Endothelial cell of hepatic sinusoid (primary cell): ENCODE measurements at regions not wholly inside any gene's neighbourhood (a gene's known extent, or its start where the extent isn't known, plus 50 kb on each side); places are given as distances from the start of the nearest gene placed in this dataset.

Source experiments
- in situ Hi-C: cut with HindIII; loops from 2 replicates; pipeline ENCODE4 v1.10.0; 2017; ENCODE audit warnings: low sequenced_read_pairs

DNA sequence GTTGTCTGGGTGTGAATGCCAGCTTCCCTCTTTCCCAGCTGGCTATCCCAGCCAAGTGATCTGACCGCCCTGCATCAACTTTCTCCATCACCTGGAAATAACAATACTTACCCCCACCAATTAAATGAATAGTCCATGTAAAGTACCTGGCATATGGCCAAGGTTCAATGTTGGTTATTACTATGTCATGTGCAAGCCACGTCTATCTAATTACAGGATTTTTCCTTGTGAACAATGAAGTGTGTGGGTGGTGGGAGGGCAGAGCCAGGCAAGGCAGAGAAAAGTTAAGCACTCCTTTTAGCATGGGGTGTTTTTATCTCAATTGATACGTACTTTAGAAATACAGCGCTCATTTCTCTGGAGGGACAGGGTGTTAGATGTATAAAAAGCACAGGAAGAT is 121.1 kb downstream of the NHLRC3 start:
- in situ Hi-C loops = no loop called here

DNA sequence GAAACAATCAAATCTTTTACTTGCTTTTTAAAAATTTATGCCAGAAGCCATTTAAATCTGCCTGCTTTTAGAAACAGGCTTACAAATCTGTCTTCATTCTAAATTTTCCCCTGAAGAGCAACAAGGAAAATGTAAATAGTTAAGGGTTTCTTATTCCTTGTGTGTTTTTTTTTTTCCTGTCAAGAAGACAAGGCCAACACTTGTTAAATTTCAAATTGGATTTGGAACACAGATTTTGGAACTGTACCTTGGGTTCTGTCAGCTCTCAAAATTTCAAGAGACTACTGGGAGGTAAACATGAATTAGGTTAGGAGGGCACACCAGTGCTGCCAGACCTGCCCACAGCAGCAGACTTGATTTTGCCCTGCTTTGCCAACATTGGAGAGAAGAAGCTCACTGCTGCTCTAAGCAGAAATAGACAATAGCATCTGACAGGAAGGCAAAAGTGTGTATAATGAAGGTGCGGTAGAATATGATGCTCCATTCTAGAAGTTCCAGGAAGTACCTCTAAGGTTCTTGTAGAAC is 121.7 kb downstream of the NHLRC3 start:
- in situ Hi-C loops = no loop called here

DNA sequence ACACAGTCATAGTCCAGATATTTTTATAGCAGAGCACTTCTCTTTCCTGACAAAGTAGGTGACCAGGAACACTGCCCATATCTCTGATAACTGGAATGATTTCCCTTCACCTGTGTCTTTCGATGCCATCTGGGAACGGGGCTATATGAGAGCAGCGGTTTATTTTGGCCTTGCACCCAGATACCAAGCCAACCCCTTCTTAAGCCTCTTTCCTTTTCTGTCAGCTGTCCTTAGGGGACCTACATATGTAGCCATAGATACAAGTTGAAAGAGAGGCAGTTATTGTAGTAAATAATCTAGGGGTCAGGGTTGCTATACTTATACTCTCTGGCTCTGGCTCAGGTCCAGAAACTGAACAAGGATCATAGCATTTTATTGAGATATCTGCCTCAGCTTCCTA is 128.8 kb downstream of the NHLRC3 start:
- in situ Hi-C loops = no loop called here

DNA sequence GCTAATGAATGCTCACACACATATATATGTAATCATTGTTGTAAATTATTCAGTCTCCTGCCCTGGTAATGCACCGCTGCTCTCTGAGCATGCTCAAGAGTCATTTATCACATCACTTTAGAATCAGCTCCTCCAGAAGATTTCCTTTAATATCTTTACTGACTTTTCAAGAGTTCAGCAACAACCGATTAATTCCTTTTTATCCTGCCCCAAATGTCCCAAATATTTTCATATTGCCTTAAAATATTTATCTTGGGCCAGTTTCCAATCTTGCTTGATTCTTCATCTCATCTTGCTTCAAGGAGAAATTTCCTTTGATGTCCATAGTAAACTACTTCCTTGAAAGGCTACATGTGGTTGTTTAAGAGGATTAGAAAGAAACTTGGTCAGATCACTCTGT is 132.5 kb downstream of the NHLRC3 start:
- in situ Hi-C loops = no loop called here

DNA sequence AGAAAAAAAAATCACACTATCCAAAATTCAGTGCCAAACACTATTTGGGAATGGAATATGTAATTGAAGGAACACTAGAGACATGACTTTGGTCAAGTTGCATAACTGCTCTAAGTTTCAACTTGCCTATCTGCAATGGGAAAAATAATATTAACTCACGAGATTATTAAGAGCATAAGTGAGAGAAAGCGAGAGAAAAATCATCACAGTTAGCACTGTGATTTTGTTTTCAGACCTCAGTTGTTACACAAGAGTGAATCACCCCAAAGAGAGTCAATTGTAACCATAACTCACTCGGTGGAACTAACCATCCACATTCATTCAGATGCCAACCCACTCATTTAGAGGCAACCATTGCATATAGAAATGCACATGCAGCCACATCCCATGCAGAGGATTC is 147.1 kb downstream of the NHLRC3 start:
- in situ Hi-C loops = no loop called here

DNA sequence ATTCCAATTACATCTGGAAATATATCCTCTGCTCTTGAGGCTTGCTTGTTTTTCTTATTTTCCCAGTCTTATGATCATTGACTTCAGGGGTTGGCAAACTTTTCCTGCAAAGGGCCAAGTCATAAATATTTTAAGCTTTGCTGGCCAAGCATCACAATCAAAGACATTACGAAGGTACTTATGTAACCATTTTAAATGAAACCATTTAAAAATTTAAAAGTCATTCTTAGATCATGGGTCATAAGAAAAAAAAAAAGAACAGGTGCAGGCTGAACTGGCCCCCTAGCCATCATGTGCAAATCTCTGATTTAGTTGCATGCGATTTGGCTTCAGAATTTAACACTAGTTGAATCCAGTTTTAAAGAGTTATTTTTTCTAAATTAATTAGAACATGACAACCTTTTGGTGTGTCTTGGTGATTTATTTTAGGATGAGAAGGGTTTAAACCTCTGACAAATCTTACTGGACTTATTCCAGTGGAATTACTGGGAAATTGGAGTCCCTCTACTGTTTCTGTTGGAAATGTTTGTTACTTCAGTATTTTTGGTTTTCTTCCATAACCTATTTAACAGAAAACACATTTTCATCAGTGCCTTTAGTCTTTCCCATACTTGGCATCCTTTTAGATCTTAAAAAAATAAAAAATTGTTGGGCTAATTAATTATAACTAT is 148.1 kb downstream of the NHLRC3 start:
- in situ Hi-C loops = no loop called here

DNA sequence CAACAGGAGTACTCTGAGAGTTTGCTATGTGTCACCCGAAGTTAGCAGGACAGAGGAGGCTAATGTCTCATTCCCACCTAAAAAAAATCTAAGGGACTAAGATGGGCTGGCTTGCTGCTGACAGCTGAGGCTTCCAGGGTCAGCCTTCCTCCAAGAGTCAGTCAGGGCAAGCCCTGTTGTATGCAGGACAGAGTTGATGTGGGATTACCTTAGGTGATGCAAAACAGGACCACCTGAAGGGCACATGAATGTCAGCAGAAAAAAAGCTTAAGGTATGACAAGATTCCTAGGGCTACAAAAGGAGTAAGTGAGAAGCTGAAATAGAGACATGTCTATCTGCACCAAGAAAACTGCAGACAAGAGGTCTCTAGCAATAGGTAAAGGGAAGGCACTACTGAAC is 151.5 kb downstream of the NHLRC3 start:
- in situ Hi-C loops = no loop called here

DNA sequence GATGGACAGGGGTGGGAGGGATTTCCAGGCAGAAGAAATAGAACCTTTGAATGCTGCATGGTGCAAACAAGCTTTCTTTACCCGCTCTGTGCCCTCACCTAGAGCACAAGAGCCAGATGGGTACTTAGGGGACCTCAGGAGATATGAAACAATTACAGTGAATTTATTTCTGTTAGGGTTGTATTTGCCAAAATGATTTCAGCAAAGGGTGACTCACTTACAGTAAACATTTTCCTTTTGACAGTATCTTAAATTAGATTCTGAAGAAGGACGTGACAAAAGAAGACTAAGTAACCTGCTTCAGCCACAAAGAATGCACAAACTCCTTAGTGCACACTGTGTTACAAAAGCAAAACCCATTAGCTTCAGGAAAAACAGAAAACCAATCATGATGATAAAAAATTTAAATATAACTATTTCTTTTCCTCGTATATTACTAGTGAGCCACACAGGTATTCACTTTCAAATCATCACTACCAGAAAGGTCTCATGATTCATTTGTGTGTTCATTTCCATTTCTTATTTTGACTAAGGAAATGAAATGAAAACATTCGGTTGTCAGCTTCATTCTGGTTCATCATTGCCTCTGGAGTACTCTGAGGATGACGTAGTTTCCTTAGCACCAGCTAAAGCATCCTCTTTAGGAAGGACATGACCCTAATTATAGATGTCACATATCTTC is 158.8 kb downstream of the NHLRC3 start:
- in situ Hi-C loops = no loop called here

DNA sequence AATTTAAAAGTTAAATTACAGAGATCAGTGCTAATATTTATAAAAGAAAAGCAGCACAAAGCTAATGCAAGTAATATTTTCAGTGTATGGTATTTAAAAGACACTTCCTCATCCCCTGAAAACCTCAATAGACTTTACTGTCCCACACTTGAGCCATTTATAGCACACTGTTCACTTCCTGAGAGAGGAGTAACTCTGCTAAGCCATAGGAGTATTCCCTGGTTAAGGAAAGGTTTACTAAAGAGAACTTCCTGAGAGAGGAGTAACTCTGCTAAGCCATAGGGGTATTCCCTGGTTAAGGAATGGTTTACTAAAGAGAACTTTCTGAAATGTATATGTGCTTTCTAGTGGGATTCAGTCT is 159.4 kb downstream of the NHLRC3 start:
- in situ Hi-C loops = no loop called here

DNA sequence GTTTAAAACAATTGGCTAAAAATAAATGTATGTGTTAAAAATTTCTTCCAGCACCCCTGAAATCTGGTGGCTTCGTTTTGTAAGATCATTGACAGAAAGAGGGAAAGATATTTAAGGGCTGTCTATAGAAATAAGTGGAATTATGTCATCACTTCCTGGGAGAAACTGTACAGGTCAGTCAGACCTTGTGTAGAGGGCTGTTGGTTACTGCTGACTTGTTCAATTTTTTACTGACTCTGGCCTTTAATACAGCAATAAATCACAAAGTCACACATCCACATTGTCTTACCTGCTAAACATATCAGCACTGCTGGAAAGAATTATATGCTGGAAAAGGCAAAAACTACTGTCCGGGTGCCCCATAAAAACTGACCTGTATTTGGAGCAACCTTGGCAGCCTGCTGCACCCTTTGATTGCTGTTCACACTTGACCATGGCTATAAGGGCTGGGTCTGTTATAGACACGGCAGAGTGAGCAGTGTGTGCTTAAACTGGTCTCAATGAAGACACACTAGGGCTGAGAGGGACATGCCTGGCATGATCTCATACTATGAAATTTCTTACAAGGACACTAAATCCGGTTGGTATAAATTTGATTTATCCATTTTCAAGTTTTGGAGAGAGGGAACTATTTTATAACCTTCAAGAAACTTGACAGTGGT is 162.1 kb downstream of the NHLRC3 start:
- in situ Hi-C loops = no loop called here

DNA sequence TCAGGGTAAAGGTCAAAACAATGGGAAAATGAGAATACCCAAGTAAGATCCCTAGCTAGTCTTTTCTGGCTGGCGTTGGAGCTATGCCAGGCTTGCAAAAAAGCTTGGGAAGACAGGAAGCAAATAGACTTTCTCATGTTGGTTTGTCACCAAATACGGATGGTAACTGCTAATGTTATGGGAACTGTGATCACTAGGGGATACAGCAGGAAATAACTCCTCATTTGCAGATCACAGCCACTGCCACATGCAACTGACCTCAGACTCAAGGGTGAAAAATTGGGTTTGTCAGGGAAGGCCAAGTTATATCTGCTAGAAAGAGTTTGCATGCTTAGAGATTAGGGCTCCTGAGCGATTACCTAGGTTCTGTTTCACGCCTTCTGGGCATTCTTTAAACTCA is 162.9 kb downstream of the NHLRC3 start:
- in situ Hi-C loops = no loop called here

DNA sequence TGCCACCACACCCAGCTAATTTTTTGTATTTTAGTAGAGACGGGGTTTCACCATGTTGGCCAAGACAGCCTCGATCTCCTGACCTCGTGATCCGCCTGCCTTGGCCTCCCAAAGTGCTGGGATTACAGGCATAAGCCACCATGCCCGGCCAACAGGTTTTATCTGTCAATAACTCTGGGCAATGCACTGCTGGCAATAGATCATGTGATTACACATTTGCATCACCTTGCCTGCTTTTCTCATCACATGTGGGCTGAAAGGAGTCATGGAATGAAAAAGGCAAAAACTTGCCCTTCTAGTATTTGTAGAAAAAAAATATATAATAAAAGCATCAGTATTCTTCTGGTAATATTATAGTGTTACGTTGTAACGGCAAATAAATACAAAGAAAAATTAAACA is 164.5 kb downstream of the NHLRC3 start:
- in situ Hi-C loops = no loop called here

DNA sequence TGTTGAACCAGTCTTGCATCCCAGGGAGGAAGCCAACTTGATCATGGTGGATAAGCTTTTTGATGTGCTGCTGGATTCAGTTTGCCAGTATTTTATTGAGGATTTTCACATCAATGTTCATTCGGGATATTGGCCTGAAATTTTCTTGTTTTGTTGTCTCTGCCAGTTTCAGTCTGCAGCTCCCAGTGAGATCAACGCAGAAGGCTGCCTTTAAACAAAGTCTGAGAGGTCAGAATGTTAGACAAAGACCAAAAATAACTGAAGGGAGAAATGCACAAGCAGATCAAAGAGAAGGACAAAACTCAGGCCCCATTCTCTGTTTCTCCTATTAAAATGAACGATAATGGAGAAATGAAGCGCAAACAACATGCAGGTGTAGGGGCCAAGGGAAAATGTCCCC is 170.4 kb downstream of the NHLRC3 start:
- in situ Hi-C loops = no loop called here

DNA sequence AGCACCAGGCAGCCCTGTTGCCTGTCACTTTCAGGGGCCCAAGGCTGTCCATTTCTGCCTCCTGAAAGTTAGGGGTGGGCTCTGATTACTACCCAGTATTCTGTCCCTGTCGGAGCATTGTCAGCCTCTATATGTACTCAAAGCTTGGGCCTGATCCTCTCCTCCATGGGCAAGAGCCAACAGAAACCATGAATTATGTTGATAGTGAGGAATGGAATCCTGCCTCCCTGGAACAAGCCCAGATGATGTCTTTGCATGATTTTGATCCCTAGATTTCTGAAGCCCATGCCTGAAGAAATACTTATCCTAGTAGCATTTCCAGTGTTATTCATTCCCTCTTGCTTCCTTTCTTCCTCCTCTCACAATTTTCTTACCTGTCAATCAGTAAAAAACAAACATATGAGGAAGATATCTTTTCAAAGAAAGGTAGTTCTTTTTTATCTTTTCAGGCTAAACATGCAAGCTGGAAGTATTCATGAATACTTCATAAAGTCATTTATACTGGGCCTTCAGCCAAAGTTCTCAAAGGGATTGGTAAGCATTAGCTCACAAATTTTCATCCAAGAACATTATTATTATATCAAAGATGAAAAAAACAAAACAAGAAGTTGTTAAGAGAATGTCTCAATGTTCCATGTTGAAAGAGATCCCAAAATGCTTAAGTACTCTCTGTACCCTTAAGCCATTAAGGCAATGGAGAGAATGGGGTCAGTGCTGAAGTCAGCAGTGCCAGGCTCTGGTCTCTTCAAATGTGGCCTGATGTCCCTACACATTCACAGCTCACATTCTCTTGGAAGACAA is 171.7 kb downstream of the NHLRC3 start:
- in situ Hi-C loops = no loop called here

DNA sequence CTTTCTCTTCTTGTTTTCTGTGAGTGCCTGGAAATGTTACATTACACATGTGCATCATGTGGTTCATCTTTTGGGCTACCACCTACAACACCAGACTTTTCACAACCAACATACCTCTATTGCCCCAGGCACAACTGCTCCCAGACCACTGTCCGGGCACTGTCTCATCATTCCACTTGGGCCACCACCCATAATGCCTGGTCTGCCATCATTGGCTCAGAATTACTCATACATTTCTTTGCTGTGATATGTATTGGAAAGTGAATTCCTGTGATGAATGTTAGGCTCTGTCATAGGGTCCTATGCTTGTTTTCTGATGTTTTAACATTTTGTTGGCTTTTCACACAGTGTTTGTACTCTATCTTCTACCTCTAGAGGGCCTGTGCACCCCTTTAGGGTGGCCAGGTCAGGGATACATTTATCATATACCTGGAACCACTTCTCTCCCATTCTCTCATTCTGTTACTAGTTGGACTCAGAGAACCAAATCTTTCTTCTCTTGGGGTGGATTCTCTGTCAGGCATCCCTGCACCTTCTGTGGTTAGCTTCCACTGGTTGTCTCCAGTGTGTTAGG is 172.8 kb downstream of the NHLRC3 start:
- in situ Hi-C loops = no loop called here

DNA sequence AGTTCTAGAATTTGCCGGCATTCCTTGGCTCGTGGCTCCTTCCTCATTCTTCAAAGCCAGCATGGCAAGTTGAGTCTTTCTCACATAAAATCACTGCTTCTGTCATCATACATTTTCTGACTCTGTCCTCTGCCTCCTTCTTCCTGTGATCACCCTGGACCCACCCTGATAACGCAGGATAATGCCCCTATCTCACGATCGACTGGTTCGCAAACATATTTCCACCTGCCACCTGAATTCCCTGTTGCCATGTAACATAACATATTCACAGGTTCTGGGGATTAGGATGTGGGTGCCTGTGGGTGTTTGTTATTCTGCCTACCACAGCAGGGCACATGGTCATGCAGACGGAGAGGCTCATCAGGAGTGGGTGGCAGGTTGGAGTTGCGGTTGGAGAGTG is 177.7 kb downstream of the NHLRC3 start:
- in situ Hi-C loops = no loop called here

DNA sequence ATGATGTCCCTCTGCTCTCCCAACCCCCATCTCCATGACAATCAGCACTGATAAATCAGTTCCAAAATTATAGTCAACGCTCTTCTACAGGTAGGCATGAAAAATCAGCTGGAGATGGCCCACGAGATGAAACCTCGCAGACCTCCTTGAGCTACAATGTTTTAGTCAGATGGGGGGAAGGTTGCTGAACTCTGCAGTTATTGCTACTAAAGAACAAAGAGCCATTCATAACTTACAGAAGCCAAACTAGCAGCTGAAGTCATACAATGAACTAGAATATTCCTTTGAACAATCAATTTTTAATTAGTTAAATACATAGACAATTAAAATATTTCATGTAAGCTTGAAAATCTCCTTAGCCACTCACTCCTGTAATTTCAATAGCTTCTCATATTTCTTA is 179.2 kb downstream of the NHLRC3 start:
- in situ Hi-C loops = no loop called here

DNA sequence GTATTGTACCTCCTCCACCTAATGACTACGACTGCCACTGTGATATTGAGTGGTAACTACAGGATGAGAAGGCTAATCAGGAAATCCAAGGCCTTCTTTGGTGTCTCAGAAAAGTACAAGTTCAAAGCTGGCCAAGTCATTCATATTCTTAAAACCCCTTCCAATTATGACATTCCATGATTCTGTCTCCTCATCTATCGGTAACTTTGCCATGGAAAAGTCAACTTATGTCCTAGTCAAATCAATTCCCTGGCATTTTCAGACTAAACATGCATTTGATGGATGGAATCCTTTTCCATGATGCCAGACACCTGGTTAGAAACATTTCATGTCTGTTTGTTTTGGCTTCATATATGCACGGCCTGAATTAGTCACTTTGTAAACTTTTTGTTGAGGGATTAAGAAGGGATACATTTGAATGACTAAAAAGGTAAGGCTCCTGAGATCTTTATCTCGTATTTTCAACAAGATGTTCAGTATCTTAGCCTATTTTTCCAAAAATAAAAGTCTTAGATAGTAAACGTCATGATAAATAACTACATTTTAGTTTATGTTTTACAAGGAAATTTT is 186.5 kb downstream of the NHLRC3 start:
- in situ Hi-C loops = no loop called here

DNA sequence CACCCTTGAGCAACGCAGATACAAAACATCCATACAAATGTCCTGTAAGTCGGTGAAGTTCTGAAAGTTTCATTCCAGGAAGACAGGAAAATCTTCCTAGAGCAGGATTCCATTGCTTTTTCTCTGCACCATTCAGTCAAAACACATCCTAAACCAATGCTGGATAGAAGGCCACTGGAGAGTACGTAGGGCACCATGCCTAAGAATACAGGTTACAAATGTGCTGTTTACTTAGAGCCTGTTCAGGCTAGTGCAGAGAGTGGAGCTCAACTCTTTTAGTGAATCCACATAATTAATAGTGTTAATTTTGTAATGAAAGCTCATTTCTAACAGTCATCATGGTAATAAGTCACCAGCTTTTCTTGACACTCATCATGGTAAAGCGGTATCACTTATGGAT is 187.6 kb downstream of the NHLRC3 start:
- in situ Hi-C loops = no loop called here

DNA sequence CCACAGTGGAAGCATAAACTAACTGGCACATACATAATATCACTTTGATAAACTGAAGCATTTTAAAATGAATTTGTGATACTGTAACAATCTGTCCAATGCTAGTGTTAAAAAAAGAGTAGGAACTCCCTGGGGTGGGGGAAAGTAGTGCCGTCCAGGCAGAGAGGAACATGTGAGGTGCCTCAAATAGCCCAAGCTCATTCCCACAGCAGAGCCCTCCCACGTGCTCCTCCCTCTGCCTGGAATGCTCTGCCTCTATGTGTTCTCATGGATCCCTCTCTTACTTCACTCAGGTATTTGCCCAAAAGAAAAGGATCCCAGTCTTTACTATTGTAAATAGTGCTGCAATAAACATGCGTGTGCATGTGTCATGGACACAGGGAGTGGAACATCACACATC is 188.1 kb downstream of the NHLRC3 start:
- in situ Hi-C loops = no loop called here
